Smooth muscle cell (in vitro differentiated cells): ENCODE measurements at regions not wholly inside any gene's neighbourhood (a gene's known extent, or its start where the extent isn't known, plus 50 kb on each side); places are given as distances from the start of the nearest gene placed in this dataset.

ENCODE experiments used
- DNase-seq: peaks from one replicate; lab custom pipeline; 2025; ENCODE audit not compliant: unreplicated experiment; lab: John Stamatoyannopoulos, UW
- H2AFZ ChIP-seq: fragments of 200-600 bp; sonication (generic); 2 replicates; pipeline ENCODE4 v1.6.0; 2016; ENCODE audit warnings: antibody characterized with exemption, low read depth, mild to moderate bottlenecking
- H3F3A ChIP-seq: fragments of 200-600 bp; sonication (generic); 2 replicates; pipeline ENCODE4 v1.6.0; 2017; ENCODE audit warnings: antibody characterized with exemption, low read depth
- H3K27ac ChIP-seq: fragments of 200-600 bp; sonication (generic); 2 replicates; pipeline ENCODE4 v1.5.1; 2016; ENCODE audit warnings: low read depth, mild to moderate bottlenecking
- H3K27me3 ChIP-seq: fragments of 200-600 bp; sonication (generic); 2 replicates; pipeline ENCODE4 v1.6.1; 2016; ENCODE audit warnings: low read depth, mild to moderate bottlenecking
- H3K36me3 ChIP-seq: fragments of 200-600 bp; sonication (generic); 2 replicates; pipeline ENCODE4 v1.5.1; 2016; ENCODE audit warnings: low read depth
- H3K4me1 ChIP-seq: fragments of 200-600 bp; sonication (generic); 2 replicates; pipeline ENCODE4 v1.5.1; 2016; ENCODE audit warnings: low read depth
- H3K4me2 ChIP-seq: fragments of 200-600 bp; sonication (generic); 2 replicates; pipeline ENCODE4 v1.6.0; 2016; ENCODE audit warnings: mild to moderate bottlenecking
- H3K4me3 ChIP-seq: fragments of 200-600 bp; sonication (generic); 2 replicates; pipeline ENCODE4 v1.5.1; 2016; ENCODE audit warnings: mild to moderate bottlenecking
- H3K79me2 ChIP-seq: fragments of 200-600 bp; sonication (generic); 2 replicates; pipeline ENCODE4 v1.6.0; 2016; ENCODE audit warnings: low read depth, mild to moderate bottlenecking
- H3K9ac ChIP-seq: fragments of 200-600 bp; sonication (generic); 2 replicates; pipeline ENCODE4 v1.6.0; 2016; ENCODE audit warnings: low read depth
- H3K9me3 ChIP-seq: fragments of 200-600 bp; sonication (generic); replicated peaks from 2 replicates; pipeline ENCODE4 v1.5.1; 2016; ENCODE audit warnings: low read depth
- H4K20me1 ChIP-seq: fragments of 200-600 bp; sonication (generic); 2 replicates; pipeline ENCODE4 v1.6.0; 2016; ENCODE audit warnings: low read depth
- CTCF ChIP-seq: fragments of 200-600 bp; sonication (generic); IDR thresholded peaks from 2 replicates; pipeline ENCODE4 v1.5.1; 2017; ENCODE audit warnings: borderline replicate concordance, mild to moderate bottlenecking, antibody characterized with exemption; ENCODE audit not compliant: insufficient read depth, poor library complexity, severe bottlenecking
- WGBS: methylation state at CpG from one replicate; pipeline ENCODE4 v1.1.7; 2016; ENCODE audit warnings: low lambda C conversion rate; 5-methylcytosine and 5-hydroxymethylcytosine counted together

GRCh38 chr12:131458931-131459772 is 251.7 kb upstream of the SFSWAP start:
- H3K4me3 ChIP-seq: no peak overlapping the region
- no peak for TF ChIP-seq CTCF
- H3K36me3 ChIP-seq: no peaks in the 10 kb centered on the region
- no peaks in the 10 kb centered on the region for H4K20me1 ChIP-seq
- H2AFZ ChIP-seq: no peak overlapping the region
- no peaks in the 10 kb centered on the region for H3K4me1 ChIP-seq
- H3K79me2 ChIP-seq: no peaks in the 10 kb centered on the region
- 86% methylated on average over 25 of the region's 31 CpGs for WGBS
- no peaks in the 10 kb centered on the region for H3F3A ChIP-seq
- H3K27ac ChIP-seq: no peak overlapping the region
- H3K4me2 ChIP-seq: no peak overlapping the region
- H3K9me3 ChIP-seq: no peaks in the 10 kb centered on the region
- no peak for DNase-seq
- no peak overlapping the region for H3K9ac ChIP-seq
- H3K27me3 ChIP-seq: peaks cover 12% of the 10 kb centered on the region

GRCh38 chr12:131459773-131460365 is 251.0 kb upstream of the SFSWAP start:
- Histone ChIP-seq H3K27ac (no peak overlapping the region), H3K9ac (no peak overlapping the region), H3K4me3 (no peak overlapping the region), H4K20me1 (no peaks in the 10 kb centered on the region), H2AFZ (no peak overlapping the region), H3K36me3 (no peaks in the 10 kb centered on the region), H3K27me3 (peaks cover 12% of the 10 kb centered on the region), H3K9me3 (no peaks in the 10 kb centered on the region), H3F3A (no peaks in the 10 kb centered on the region), H3K4me2 (no peak overlapping the region), H3K79me2 (no peaks in the 10 kb centered on the region), H3K4me1 (no peaks in the 10 kb centered on the region)
- DNase-seq: no peak
- no peak for TF ChIP-seq CTCF
- WGBS: 80% methylated on average over 20 of the region's 21 CpGs

- H3K4me3 ChIP-seq: no peak overlapping the region
- H3K36me3 ChIP-seq: no peaks in the 10 kb centered on the region
- no peaks in the 10 kb centered on the region for H3K9me3 ChIP-seq
- peaks cover 12% of the 10 kb centered on the region for H3K27me3 ChIP-seq
- no peak for DNase-seq
- no peaks in the 10 kb centered on the region for H3F3A ChIP-seq
- H3K27ac ChIP-seq: no peak overlapping the region
- H4K20me1 ChIP-seq: no peaks in the 10 kb centered on the region
- no peaks in the 10 kb centered on the region for H3K4me1 ChIP-seq
- no peaks in the 10 kb centered on the region for H3K79me2 ChIP-seq
- no peak overlapping the region for H2AFZ ChIP-seq
- H3K4me2 ChIP-seq: no peak overlapping the region
- WGBS: 83% methylated on average over 5 of the region's 5 CpGs
- no peak overlapping the region for H3K9ac ChIP-seq
- no peak for TF ChIP-seq CTCF
Observed at GRCh38 chr12:131460520-131460919, 250.4 kb upstream of the SFSWAP start.
